ENCODE measurements at regions not wholly inside any gene's neighbourhood (a gene's known extent, or its start where the extent isn't known, plus 50 kb on each side); places are given as distances from the start of the nearest gene placed in this dataset.
"Not testable (repeated sequence)": the region's sequence is repeated elsewhere in the genome, so short reads cannot be mapped to it uniquely, and the experiment has no call there.

GRCh38 chr1:208349694-208350330 lies 105.6 kb upstream of the PLXNA2 start:
- DNase-seq, result no peak

GRCh38 chr1:208350815-208351214 lies 106.6 kb upstream of the PLXNA2 start:
- no peak for DNase-seq

- no peak for DNase-seq
These were observed 107.7 kb upstream of the PLXNA2 start for GRCh38 chr1:208351838-208352237.

GRCh38 chr1:208353797-208354196 lies 109.6 kb upstream of the PLXNA2 start:
- DNase-seq, result not testable (repeated sequence)

GRCh38 chr1:208357644-208358507 lies 113.7 kb upstream of the PLXNA2 start:
- DNase-seq, result no peak

- DNase-seq, result no peak
These were observed 114.5 kb upstream of the PLXNA2 start for GRCh38 chr1:208358651-208359050.

GRCh38 chr1:208362011-208362410 lies 117.8 kb upstream of the PLXNA2 start:
- DNase-seq, result no peak

- DNase-seq, result no peak
These were observed 122.4 kb upstream of the PLXNA2 start for GRCh38 chr1:208366559-208366958.

GRCh38 chr1:208369045-208369444 lies 124.9 kb upstream of the PLXNA2 start:
- DNase-seq, result no peak

- DNase-seq, result no peak
These were observed 125.5 kb upstream of the PLXNA2 start for GRCh38 chr1:208369658-208370057.

- DNase-seq, result no peak
These were observed 130.3 kb upstream of the PLXNA2 start for GRCh38 chr1:208374391-208374941.

GRCh38 chr1:208381481-208381880 lies 137.3 kb upstream of the PLXNA2 start:
- DNase-seq, result no peak

GRCh38 chr1:208387908-208388811 lies 144.0 kb upstream of the PLXNA2 start:
- DNase-seq, result peak; percentile 93

GRCh38 chr1:208393416-208393815 lies 149.2 kb upstream of the PLXNA2 start:
- no peak for DNase-seq

- DNase-seq, result no peak
These were observed 149.6 kb upstream of the PLXNA2 start for GRCh38 chr1:208393826-208394225.

- DNase-seq, result no peak
These were observed 153.1 kb upstream of the PLXNA2 start for GRCh38 chr1:208397286-208397685.

- DNase-seq, result no peak
These were observed 160.8 kb upstream of the PLXNA2 start for GRCh38 chr1:208405014-208405413.

- no peak for DNase-seq
These were observed 165.0 kb upstream of the PLXNA2 start for GRCh38 chr1:208409176-208409575.

GRCh38 chr1:208410409-208410808 lies 166.2 kb upstream of the PLXNA2 start:
- DNase-seq, result no peak

GRCh38 chr1:208413006-208413405 lies 168.8 kb upstream of the PLXNA2 start:
- no peak for DNase-seq

GRCh38 chr1:208418667-208419066 lies 174.5 kb upstream of the PLXNA2 start:
- no peak for DNase-seq

GRCh38 chr1:208419746-208420420 lies 175.7 kb upstream of the PLXNA2 start:
- DNase-seq, result no peak

Data from NCI-H2081 treated with DMSO at 0.1 percent for 48 hours (cell line).